K562 (cell line): ENCODE measurements at regions not wholly inside any gene's neighbourhood (a gene's known extent, or its start where the extent isn't known, plus 50 kb on each side); places are given as distances from the start of the nearest gene placed in this dataset.

ENCODE experiments used
- ADNP ChIP-seq: fragments of 200-800 bp; sonication (Bioruptor generic); IDR thresholded peaks from 2 replicates; pipeline ENCODE4 v1.6.1; 2016; ENCODE audit warnings: missing genetic modification characterization, missing compliant biosample characterization
- FOXJ3 ChIP-seq: sonication (generic); formaldehyde crosslinking; IDR thresholded peaks from 2 replicates; pipeline ENCODE4 v1.4.0; 2020; ENCODE audit warnings: mild to moderate bottlenecking, missing genetic modification reagents
- HNRNPK ChIP-seq: fragments of 200-400 bp; formaldehyde crosslinking; IDR thresholded peaks from one replicate; pipeline ENCODE4 v1.6.1; 2018; ENCODE audit warnings: mild to moderate bottlenecking, low read depth, low read length; ENCODE audit not compliant: poor library complexity, severe bottlenecking
- LEF1 ChIP-seq: fragments of 450-650 bp; IDR thresholded peaks from 2 replicates; pipeline ENCODE4 v1.6.1; 2016; ENCODE audit warnings: mild to moderate bottlenecking
- MTF1 ChIP-seq: fragments of 250-450 bp; sonication (Bioruptor Pico); IDR thresholded peaks from 2 replicates; pipeline ENCODE4 v1.9.0; 2021; ENCODE audit warnings: moderate library complexity, mild to moderate bottlenecking, inconsistent platforms, borderline replicate concordance
- MXI1 ChIP-seq: IDR thresholded peaks from 2 replicates; pipeline ENCODE4 v1.6.1; 2011; ENCODE audit warnings: low read depth, mild to moderate bottlenecking, improper control_type of control experiment, low read length
- NRF1 ChIP-seq, 2 experiments: fragments of 450-650 bp; IDR thresholded peaks in 1 of 2; conservative IDR thresholded peaks in 1 of 2; 2 replicates each; pipeline ENCODE4 v1.6.1; 2014; ENCODE audit warnings: mild to moderate bottlenecking in 2 of 2
- ZBTB40 ChIP-seq, 2 experiments: fragments of 450-650 bp in 1 of 2; sonication (generic) in 1 of 2; formaldehyde crosslinking in 1 of 2; IDR thresholded peaks; 2 replicates each; pipeline versions ENCODE4 v1.7.1 to v1.9.0; 2016 to 2022; ENCODE audit warnings: inconsistent platforms in 1 of 2, mild to moderate bottlenecking in 1 of 2, missing genetic modification reagents in 1 of 2
- ZBTB49 ChIP-seq: sonication (generic); formaldehyde crosslinking; IDR thresholded peaks from 2 replicates; pipeline ENCODE4 v1.8.0; 2022; ENCODE audit warnings: missing genetic modification reagents, mild to moderate bottlenecking, borderline replicate concordance
- ZFP36 ChIP-seq: fragments of 150-350 bp; IDR thresholded peaks from 2 replicates; pipeline ENCODE4 v1.6.1; 2018; ENCODE audit warnings: low read length, low read depth; ENCODE audit not compliant: partially characterized antibody
- ZNF764 ChIP-seq: fragments of 250-450 bp; sonication (Bioruptor Pico); IDR thresholded peaks from 2 replicates; pipeline ENCODE4 v1.4.0; 2020; ENCODE audit warnings: low read depth, mild to moderate bottlenecking, moderate library complexity
- ZNF830 ChIP-seq: fragments of 250-450 bp; sonication (Bioruptor Pico); IDR thresholded peaks from 2 replicates; pipeline ENCODE4 v1.5.0; 2021; ENCODE audit warnings: mild to moderate bottlenecking
- TF ChIP-seq, protein P1 (sequence below): fragments of 450-650 bp; formaldehyde crosslinking; IDR thresholded peaks from 2 replicates; pipeline ENCODE4 v1.4.0; 2020; ENCODE audit warnings: mild to moderate bottlenecking, moderate library complexity
- TF ChIP-seq, protein P2 (sequence below): fragments of 250-450 bp; sonication (Bioruptor Pico); IDR thresholded peaks from 2 replicates; pipeline ENCODE4 v1.8.0; 2022; ENCODE audit warnings: inconsistent platforms

DNA sequence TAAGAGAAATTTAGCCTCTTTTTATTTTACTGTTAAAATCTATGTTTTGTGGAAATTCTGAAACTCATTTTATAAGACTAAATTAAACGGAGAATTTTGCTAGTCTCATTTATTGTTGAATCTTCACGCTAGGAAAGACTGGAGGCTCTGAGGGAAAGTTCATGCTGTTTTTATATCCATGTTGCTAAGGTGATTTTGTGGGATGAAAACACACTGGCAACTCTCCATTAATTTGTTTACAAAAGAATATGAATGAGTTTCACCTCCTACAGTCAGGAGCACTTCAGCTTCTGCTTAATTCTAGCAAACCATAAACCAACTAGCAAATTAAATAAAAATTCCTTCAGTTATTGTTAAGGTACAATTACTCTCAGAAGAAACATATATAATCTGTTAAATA lies 195.4 kb downstream of the RAP2B start (continued):
- TF ChIP-seq ZBTB40 (IDR thresholded peaks at IDR 0.05) = no peak
- no peak for TF ChIP-seq ZBTB40 (CRISPR knock-in tag; IDR thresholded peaks at IDR 0.05)
- no peak for TF ChIP-seq MTF1
- TF ChIP-seq, protein P1, sequence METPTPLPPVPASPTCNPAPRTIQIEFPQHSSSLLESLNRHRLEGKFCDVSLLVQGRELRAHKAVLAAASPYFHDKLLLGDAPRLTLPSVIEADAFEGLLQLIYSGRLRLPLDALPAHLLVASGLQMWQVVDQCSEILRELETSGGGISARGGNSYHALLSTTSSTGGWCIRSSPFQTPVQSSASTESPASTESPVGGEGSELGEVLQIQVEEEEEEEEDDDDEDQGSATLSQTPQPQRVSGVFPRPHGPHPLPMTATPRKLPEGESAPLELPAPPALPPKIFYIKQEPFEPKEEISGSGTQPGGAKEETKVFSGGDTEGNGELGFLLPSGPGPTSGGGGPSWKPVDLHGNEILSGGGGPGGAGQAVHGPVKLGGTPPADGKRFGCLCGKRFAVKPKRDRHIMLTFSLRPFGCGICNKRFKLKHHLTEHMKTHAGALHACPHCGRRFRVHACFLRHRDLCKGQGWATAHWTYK (CRISPR knock-in tag) = no peak
- no peak for TF ChIP-seq FOXJ3
- TF ChIP-seq HNRNPK = no peak
- TF ChIP-seq LEF1 = no peak
- no peak for TF ChIP-seq ADNP
- TF ChIP-seq, protein P2, sequence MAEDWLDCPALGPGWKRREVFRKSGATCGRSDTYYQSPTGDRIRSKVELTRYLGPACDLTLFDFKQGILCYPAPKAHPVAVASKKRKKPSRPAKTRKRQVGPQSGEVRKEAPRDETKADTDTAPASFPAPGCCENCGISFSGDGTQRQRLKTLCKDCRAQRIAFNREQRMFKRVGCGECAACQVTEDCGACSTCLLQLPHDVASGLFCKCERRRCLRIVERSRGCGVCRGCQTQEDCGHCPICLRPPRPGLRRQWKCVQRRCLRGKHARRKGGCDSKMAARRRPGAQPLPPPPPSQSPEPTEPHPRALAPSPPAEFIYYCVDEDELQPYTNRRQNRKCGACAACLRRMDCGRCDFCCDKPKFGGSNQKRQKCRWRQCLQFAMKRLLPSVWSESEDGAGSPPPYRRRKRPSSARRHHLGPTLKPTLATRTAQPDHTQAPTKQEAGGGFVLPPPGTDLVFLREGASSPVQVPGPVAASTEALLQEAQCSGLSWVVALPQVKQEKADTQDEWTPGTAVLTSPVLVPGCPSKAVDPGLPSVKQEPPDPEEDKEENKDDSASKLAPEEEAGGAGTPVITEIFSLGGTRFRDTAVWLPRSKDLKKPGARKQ (CRISPR knock-in tag) = no peak
- no peak for TF ChIP-seq NRF1 (conservative IDR thresholded peaks at IDR 0.05 in 1 of 2, IDR thresholded peaks at IDR 0.05 in 1 of 2)
- no peak for TF ChIP-seq ZBTB49 (CRISPR knock-in tag)
- no peak for TF ChIP-seq ZNF764
- TF ChIP-seq ZFP36 = no peak
- TF ChIP-seq MXI1 = no peak
- no peak for TF ChIP-seq ZNF830 (CRISPR knock-in tag)
